Activated T-helper 17 cell treated with anti-CD3 and anti-CD28 coated beads, Interleukin-2, amount 50 U/mL, for 72 hours (primary cell): ENCODE measurements at regions not wholly inside any gene's neighbourhood (a gene's known extent, or its start where the extent isn't known, plus 50 kb on each side); places are given as distances from the start of the nearest gene placed in this dataset.
"Not testable (repeated sequence)": the region's sequence is repeated elsewhere in the genome, so short reads cannot be mapped to it uniquely, and the experiment has no call there.

Experiments used
- ATAC-seq: fragments of 150-1000 bp; cut with Tn5 transposase; replicated peaks from 2 replicates; pipeline ENCODE4 v1.10.0; 2021; ENCODE audit warnings: mild to moderate bottlenecking, moderate library complexity
- H3K27ac Mint-ChIP-seq: one replicate; pipeline ENCODE4 v1.8.0; 2022; ENCODE audit warnings: mixed read lengths
- H3K27me3 Mint-ChIP-seq: one replicate; pipeline ENCODE4 v1.8.0; 2022; ENCODE audit warnings: mixed read lengths
- H3K36me3 Mint-ChIP-seq: one replicate; pipeline ENCODE4 v1.8.0; 2022; ENCODE audit warnings: low read depth, mild to moderate bottlenecking, mixed read lengths
- H3K4me1 Mint-ChIP-seq: one replicate; pipeline ENCODE4 v1.8.0; 2022; ENCODE audit warnings: mixed read lengths
- H3K4me3 Mint-ChIP-seq: one replicate; pipeline ENCODE4 v1.8.0; 2022; ENCODE audit warnings: mild to moderate bottlenecking, mixed read lengths
- H3K9me3 Mint-ChIP-seq: one replicate; pipeline ENCODE4 v1.8.0; 2022; ENCODE audit warnings: mixed read lengths

DNA sequence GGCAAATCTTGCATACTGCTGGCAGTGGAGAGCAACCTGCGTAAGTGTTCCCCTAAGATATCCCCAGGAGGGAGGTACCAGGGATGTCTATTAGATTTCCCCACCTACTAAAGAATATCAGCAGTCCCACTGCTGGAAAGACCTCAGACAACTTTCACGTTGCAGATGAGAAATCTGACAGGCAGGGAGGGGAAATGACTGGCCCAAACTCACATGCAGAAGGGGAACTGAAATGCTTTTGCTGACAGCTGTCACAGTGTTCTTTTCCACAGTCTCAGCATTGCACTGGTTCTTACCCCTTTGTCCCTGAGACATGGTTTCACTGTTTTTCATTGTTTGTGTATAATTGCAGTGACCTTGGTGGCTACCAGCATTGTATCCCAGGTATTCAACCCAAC lies 84.8 kb upstream of the ATP1A1 start:
- Mint-ChIP-seq H3K4me3 (no peak overlapping the region), H3K27me3 (peaks cover 6% of the 10 kb centered on the region), H3K4me1 (peaks cover 8% of the 10 kb centered on the region), H3K36me3 (no peaks in the 10 kb centered on the region), H3K9me3 (no peaks in the 10 kb centered on the region), H3K27ac (no peak overlapping the region)
- no peak for ATAC-seq

DNA sequence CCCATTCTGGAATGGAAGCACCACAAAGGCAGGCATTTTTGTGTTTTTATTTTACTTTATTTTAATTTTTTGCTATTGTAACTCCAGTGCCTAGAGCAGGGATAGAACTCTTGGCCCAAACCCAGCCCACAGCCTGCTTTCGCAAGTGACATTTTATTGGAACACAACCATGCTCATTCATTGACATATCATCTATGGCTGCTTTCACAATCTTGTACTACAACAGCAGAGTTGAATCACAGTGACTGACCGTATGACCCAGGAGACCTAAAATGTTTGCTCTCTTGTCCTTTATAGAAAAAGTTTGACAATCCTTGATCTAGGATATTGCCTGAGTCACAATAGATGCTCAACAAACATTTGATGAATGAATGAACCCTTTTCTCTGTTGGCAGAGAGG lies 83.9 kb upstream of the ATP1A1 start:
- Mint-ChIP-seq H3K36me3 (no peaks in the 10 kb centered on the region), H3K4me3 (no peak overlapping the region), H3K27ac (no peak overlapping the region), H3K9me3 (no peaks in the 10 kb centered on the region), H3K27me3 (peaks cover 6% of the 10 kb centered on the region), H3K4me1 (peaks cover 8% of the 10 kb centered on the region)
- ATAC-seq = no peak

DNA sequence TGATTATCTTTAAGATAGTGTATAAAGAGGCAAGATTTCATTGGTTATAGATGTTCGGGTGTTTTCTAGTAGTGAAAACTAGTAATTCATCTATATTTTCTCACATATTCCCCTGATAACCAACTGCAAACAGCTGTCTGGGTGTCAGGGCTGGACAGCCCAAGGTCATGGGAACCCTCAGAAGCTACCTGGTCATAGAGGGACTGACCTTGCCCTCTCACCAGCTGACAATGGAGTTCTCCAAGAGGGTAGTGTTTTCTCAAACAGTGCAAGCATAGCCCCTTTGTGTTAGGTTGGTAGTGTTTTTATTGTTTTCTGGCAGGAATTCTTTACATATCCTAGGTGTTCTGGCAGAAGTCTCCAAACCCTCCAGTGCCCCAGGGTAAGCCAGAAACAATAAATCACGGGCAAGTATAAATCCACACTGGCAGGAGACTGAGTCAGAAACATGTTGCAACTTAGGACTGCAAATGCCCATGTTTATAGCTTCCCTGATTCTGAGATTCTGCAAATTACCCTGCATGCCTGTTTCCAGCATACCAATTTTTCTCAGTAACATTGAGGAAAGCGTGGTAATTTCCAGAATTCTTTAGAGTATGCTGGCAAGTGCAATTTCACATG lies 82.8 kb upstream of the ATP1A1 start:
- Mint-ChIP-seq H3K27me3 (peaks cover 6% of the 10 kb centered on the region), H3K27ac (no peak overlapping the region), H3K4me1 (peaks cover 8% of the 10 kb centered on the region), H3K4me3 (no peak overlapping the region), H3K36me3 (no peaks in the 10 kb centered on the region), H3K9me3 (no peaks in the 10 kb centered on the region)
- ATAC-seq = no peak

DNA sequence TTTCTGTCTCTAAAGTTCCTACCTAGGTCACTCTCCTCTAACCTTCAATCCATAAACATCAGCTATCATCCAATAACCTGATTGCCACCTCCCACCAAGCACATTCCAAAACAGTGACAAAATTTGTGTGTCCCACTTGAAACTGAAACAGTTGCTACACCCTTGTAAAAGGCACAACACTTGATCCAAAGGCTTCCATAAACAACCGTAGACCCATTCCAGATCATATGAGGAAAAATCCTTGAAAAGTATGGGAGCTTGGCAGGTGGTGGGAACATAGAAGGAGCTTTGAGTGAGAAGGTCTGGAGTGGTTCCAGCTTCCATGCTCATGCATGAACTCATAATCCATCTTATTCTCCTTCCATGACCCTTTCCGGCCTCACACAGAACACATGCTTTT lies 82.0 kb upstream of the ATP1A1 start:
- no peak for ATAC-seq
- Mint-ChIP-seq H3K9me3 (no peaks in the 10 kb centered on the region), H3K36me3 (no peaks in the 10 kb centered on the region), H3K4me1 (peaks cover 8% of the 10 kb centered on the region), H3K27ac (no peak overlapping the region), H3K27me3 (peaks cover 4% of the 10 kb centered on the region), H3K4me3 (no peak overlapping the region)

DNA sequence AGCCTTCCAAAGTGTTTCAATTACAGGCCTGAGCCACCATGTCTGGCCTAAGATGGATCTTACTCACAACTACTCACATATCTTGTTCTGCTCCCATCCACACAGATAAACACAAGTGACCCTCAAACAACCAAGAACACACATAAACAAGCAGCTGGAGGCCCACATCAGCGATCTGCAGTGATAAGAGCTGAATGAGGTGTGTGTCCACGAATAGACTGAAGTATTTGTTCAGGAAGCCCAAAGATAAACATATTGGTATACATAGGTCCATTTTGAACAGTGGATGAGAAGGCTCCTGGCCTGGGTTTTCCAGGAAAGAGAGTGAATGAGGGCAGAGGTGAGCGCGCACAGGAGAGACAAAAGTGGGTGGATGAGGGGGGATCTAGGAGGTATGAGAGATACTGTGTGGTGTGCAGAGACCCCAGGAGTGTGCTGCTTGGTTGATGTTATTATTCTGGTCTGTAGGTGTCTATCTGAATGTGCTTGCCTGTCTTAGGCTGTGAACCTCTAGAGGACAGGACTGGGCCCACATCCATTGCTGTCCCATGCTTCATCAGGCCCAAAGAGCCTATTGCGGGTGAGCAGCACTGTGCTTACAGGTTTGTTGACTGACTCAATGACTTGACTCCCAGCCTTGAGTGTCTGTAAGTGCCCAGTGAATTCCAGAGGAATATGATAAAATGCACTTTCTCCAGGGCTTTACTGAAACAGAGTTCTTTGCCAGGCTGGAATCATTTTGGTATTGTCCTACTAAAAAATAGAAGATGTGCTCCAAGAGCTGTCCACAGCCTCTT lies 79.9 kb upstream of the ATP1A1 start:
- ATAC-seq = no peak
- Mint-ChIP-seq H3K27me3 (peaks cover 2% of the 10 kb centered on the region), H3K27ac (no peak overlapping the region), H3K9me3 (no peaks in the 10 kb centered on the region), H3K4me3 (no peak overlapping the region), H3K4me1 (peaks cover 8% of the 10 kb centered on the region), H3K36me3 (no peaks in the 10 kb centered on the region)

DNA sequence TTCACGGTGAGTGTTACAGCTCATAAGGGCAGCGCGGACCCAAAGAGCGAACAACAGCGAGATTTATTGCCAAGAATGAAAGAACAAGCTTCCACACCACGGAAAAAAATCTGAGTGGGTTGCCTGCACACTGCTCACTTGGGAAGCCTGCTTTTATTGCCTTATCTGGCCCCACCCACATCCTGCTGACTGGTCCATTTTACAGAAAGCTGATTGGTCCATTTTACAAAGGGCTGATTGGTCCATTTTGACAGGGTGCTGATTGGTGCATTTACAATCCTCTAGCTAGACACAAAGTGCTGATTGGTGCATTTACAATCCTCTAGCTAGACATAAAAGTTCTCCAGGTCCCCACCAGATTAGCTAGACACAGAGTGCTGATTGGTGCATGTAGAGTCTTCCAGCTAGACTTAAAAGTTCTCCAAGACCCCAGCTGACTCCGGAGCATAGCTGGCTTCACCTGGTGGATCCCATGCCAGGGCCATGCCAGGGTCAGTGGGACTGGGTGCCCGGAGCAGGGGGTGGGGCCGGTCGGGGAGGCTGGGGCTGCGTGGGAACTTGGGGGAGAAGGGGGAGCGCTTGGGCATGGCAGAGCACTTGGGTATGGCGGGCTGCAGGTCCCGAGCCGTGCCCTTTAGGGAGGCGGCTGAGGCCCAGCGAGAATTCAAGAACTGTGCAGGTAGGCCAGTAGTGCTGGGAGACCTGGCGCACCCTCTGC lies 75.4 kb upstream of the ATP1A1 start:
- Mint-ChIP-seq H3K27me3 (no peaks in the 10 kb centered on the region), H3K9me3 (no peaks in the 10 kb centered on the region)

DNA sequence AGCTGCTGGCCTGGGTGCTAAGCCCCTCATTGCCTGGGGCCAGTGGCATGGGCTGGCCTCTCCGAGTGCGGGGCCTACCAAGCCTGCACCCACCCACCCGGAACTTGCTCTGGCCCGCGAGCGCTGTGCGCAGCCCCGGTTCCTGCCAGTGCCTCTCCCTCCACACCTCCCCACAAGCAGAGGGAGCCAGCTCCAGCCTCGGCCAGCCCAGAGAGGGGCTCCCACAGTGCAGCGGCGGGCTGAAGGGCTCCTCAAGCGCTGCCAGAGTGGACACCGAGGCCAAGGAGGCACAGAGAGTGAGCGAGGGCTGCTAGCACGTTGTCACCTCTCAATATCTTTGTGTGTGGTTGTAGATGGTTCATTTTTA lies 74.8 kb upstream of the ATP1A1 start:
- not testable (repeated sequence) for H3K27ac Mint-ChIP-seq, H3K4me1 Mint-ChIP-seq, H3K36me3 Mint-ChIP-seq, H3K4me3 Mint-ChIP-seq, ATAC-seq, H3K27me3 Mint-ChIP-seq, H3K9me3 Mint-ChIP-seq

More for the DNA sequence above, 75.4 kb upstream of the ATP1A1 start:
- H3K27ac Mint-ChIP-seq = no peak overlapping the region
- peaks cover 8% of the 10 kb centered on the region for H3K4me1 Mint-ChIP-seq
- H3K36me3 Mint-ChIP-seq = no peaks in the 10 kb centered on the region
- H3K4me3 Mint-ChIP-seq = no peak overlapping the region
- no peak for ATAC-seq

DNA sequence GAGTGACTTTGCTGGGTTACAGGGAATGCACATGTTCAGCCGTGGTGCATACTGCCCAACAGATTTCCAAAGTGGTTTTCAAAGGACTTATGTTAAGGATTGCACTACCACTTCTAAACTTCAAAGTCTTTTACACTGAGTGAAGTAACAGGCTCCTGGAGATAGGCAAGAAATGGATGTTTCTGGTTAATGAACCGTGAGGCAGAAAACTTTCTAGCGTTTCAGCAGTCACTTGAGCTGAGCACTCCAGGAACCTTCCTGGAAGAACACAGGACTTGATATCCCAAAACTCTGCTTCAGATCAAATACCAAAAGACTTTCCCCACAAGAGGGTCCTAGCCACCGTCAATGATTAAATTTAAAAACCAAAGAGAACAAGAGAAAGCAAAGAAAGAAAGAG lies 74.3 kb upstream of the ATP1A1 start:
- Mint-ChIP-seq H3K36me3 (no peaks in the 10 kb centered on the region), H3K27me3 (no peaks in the 10 kb centered on the region)

DNA sequence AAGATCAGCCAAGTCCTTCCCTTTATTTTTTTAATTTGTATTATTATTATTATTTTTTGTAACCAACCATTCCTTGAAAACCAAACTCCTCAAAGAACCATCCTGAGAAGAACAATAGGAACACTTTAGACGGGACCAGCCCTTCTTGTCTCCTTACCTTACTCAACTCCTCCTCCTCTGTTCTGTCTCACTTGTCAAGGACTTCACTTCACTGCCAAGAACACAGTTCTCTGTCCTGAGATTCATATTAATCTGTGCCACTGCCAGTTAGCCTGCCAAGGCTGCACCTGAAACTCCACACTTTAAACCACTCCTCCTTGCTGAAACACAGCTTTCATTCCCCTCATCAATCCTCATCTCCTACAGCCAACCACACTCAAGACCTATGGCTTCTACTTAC lies 73.8 kb upstream of the ATP1A1 start:
- Mint-ChIP-seq H3K4me1 (peaks cover 5% of the 10 kb centered on the region), H3K4me3 (no peak overlapping the region), H3K36me3 (no peaks in the 10 kb centered on the region), H3K9me3 (no peaks in the 10 kb centered on the region), H3K27me3 (no peaks in the 10 kb centered on the region), H3K27ac (no peak overlapping the region)
- no peak for ATAC-seq

More for the DNA sequence above, 74.3 kb upstream of the ATP1A1 start:
- Mint-ChIP-seq H3K4me3 (no peak overlapping the region), H3K9me3 (no peaks in the 10 kb centered on the region), H3K4me1 (peaks cover 5% of the 10 kb centered on the region), H3K27ac (no peak overlapping the region)
- no peak for ATAC-seq

DNA sequence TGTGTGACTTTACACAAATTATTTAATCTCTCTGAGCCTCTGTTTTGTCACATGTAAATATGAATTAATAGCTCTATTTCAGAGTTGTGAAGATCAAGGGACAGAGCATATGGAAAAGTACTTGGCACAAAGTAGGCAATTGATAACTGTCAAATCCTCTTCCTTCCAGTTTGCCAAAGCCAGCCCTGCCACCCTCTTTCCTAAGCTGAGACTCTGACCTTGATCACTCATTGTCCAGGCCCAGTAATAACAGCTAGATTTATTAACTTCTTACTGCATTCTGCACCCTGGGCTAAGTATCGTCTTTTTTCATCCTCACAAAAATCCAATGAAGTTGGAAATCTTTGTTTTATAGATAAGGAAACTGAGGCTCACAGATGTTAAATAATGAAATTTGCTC lies 70.8 kb upstream of the ATP1A1 start:
- no peaks in the 10 kb centered on the region for H3K36me3 Mint-ChIP-seq
- no peaks in the 10 kb centered on the region for H3K27me3 Mint-ChIP-seq
- no peak overlapping the region for H3K4me3 Mint-ChIP-seq
- peaks cover 5% of the 10 kb centered on the region for H3K4me1 Mint-ChIP-seq
- ATAC-seq = no peak
- H3K27ac Mint-ChIP-seq = no peak overlapping the region
- H3K9me3 Mint-ChIP-seq = no peaks in the 10 kb centered on the region

DNA sequence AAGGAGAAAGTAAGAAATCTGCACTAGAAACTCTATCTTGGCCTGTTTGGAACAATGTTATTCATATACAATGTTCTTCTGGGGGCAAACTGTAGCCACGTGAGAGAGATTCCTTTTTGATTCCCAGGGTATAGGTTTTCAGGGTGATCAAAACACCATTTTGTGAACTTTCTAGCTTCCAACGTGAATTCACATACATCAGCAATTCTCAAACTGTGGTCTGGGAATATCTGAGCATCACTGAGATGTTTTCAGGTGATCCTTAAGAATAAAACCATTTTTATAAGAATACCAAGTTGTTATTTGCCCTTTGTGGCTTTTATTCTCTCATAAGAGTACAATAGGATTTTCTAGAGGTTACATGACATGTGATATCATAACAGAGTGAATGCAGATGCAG lies 66.9 kb upstream of the ATP1A1 start:
- Mint-ChIP-seq H3K27ac (no peak overlapping the region), H3K36me3 (no peaks in the 10 kb centered on the region), H3K4me1 (peaks cover 9% of the 10 kb centered on the region), H3K9me3 (no peaks in the 10 kb centered on the region), H3K27me3 (no peaks in the 10 kb centered on the region), H3K4me3 (no peak overlapping the region)
- ATAC-seq = no peak

DNA sequence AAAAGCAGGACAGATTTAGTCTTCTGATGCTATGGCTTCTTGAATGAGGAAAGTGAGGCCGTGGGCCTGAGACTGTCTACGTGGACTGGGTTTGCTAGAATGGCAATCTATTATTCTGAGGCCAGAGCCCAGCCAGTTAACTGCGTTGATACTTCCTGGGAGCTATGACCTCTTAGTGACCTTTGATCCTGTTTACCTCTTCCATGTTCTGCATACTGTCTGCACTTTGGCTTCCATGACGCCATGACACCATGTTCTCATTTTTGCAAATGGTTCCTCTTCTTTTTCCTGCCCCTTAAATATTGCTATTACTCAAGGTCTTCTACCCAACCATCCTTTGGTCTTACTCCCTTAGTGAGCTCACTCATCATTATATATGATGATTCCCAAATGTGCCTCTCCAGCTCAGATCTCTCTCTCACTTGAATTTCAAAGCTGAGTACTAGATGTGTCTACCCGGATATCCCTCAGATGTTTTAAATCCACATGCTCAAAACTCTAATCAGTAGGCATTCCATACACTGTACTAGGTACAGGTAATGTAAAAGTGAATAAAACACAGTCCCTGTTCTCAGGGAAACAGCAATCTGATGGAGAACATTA lies 66.1 kb upstream of the ATP1A1 start:
- no peak overlapping the region for H3K4me3 Mint-ChIP-seq
- no peaks in the 10 kb centered on the region for H3K9me3 Mint-ChIP-seq
- H3K27ac Mint-ChIP-seq = no peak overlapping the region
- no peak for ATAC-seq
- no peaks in the 10 kb centered on the region for H3K27me3 Mint-ChIP-seq
- no peaks in the 10 kb centered on the region for H3K36me3 Mint-ChIP-seq
- peaks cover 9% of the 10 kb centered on the region for H3K4me1 Mint-ChIP-seq

DNA sequence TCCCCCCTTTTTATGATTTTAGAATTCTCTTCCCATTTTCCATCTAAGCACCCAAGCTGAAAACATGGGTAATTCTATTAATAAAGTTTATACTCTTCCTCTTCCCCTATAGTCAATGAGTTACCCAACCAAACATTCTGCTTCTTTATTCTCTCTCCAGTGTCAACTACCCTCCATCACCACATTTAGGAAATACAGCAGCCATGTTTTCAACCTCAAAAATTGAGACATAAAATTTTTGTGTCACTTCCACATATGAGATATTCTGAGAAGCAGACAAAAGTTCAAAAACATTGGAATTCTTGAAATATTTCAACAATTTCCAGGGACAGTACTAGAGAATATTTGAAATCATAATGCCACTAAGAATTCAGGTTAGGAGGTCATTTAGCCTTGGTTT lies 64.8 kb upstream of the ATP1A1 start:
- no peak for ATAC-seq
- H3K9me3 Mint-ChIP-seq = no peaks in the 10 kb centered on the region
- H3K27ac Mint-ChIP-seq = no peak overlapping the region
- no peak overlapping the region for H3K4me3 Mint-ChIP-seq
- peaks cover 9% of the 10 kb centered on the region for H3K4me1 Mint-ChIP-seq
- no peaks in the 10 kb centered on the region for H3K27me3 Mint-ChIP-seq
- H3K36me3 Mint-ChIP-seq = no peaks in the 10 kb centered on the region

DNA sequence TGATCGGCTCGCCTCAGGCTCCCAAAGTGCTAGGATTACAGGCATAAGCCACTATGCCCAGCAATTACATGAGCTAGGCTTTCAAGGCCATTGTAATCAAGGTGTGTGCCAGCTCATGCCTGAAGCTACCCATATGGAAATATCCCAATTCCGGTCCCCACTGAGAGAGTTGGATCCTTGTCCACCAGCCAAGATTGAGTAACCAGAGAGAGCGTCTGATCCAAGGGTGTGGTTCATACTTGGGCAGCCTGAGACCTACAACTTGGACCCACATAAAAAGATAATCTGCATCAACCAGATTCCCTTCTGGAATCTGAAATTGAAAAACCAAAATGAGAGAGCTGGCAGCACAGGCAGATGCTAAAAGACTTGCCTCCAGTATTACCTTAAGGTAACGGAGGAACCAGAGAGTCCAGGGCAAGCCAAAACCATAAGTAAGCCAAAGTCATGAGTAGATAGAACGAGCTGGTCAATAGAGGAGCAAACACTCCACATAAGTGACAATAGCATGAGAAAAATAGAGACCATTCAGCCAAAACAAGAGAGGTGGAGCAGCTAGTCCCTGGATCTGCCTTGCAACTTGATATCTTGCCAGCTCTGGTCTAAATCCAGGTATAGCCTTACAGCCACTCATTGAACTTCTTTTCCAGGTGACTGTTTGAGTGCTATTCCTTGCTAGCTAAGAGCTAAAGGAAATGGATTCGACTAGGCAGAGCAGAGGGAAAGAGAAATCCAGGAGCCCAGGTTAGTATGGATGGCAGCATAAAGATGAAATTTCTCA lies 63.8 kb upstream of the ATP1A1 start:
- peaks cover 9% of the 10 kb centered on the region for H3K4me1 Mint-ChIP-seq
- no peaks in the 10 kb centered on the region for H3K36me3 Mint-ChIP-seq
- no peak overlapping the region for H3K27ac Mint-ChIP-seq
- ATAC-seq = no peak
- H3K9me3 Mint-ChIP-seq = no peaks in the 10 kb centered on the region
- H3K4me3 Mint-ChIP-seq = no peak overlapping the region
- no peaks in the 10 kb centered on the region for H3K27me3 Mint-ChIP-seq
